CD4-positive, alpha-beta T cell (primary cell): ENCODE measurements at regions not wholly inside any gene's neighbourhood (a gene's known extent, or its start where the extent isn't known, plus 50 kb on each side); places are given as distances from the start of the nearest gene placed in this dataset.

ENCODE experiments used
- ATAC-seq: fragments of 200-7000 bp; cut with Tn5 transposase; one replicate; pipeline ENCODE4 v1.10.0; 2022; ENCODE audit warnings: mild to moderate bottlenecking; ENCODE audit not compliant: poor library complexity
- CTCF ChIA-PET: fragments of 350-600 bp; sonication (Branson Sonifier 250); formaldehyde crosslinking; loops from one replicate; lab custom pipeline; 2021; ENCODE audit warnings: antibody characterized with exemption, inconsistent platforms; lab: Charles Lee
- POLR2A ChIA-PET: fragments of 350-600 bp; sonication (Branson Sonifier 250); formaldehyde crosslinking; loops from one replicate; lab custom pipeline; 2021; ENCODE audit warnings: antibody characterized with exemption, inconsistent platforms; lab: Charles Lee
- DNase-seq, 14 experiments: peaks; one replicate each; pipeline ENCODE4 v3.0.0-alpha.2; 2013 to 2020; ENCODE audit warnings: mixed read lengths in 2 of 14
- H3K27ac ChIP-seq, 2 donors: one replicate each; pipeline versions ENCODE4 v1.5.1 to v1.7.0; 2013; ENCODE audit warnings: low read length in 2 of 2, low read depth in 1 of 2, mild to moderate bottlenecking in 1 of 2
- H3K27me3 ChIP-seq, 2 experiments: 1 replicate in 1 of 2; 2 replicates in 1 of 2; pipeline versions ENCODE4 v1.6.1 to v1.7.0; 2013; ENCODE audit warnings: low read length in 2 of 2, control low read depth in 1 of 2, mild to moderate bottlenecking in 1 of 2, moderate library complexity in 1 of 2; ENCODE audit not compliant: insufficient read depth in 2 of 2, control insufficient read depth in 1 of 2
- H3K36me3 ChIP-seq: one replicate; pipeline ENCODE4 v1.6.1; 2013; ENCODE audit warnings: low read length, control low read depth; ENCODE audit not compliant: insufficient read depth
- H3K4me1 ChIP-seq: one replicate; pipeline ENCODE4 v1.6.1; 2013; ENCODE audit warnings: low read length, control low read depth; ENCODE audit not compliant: insufficient read depth
- H3K4me3 ChIP-seq: one replicate; pipeline ENCODE4 v1.5.1; 2013; ENCODE audit warnings: mild to moderate bottlenecking, low read length, moderate library complexity
- H3K9me3 ChIP-seq, 2 experiments: 1 replicate in 1 of 2; 2 replicates in 1 of 2; pipeline versions ENCODE4 v1.6.1 to v1.7.0; 2013; ENCODE audit warnings: low read length in 2 of 2, mild to moderate bottlenecking in 2 of 2, control low read depth in 1 of 2, moderate library complexity in 1 of 2; ENCODE audit not compliant: control insufficient read depth in 1 of 2, insufficient read depth in 1 of 2
- H3K27ac Mint-ChIP-seq: one replicate; pipeline ENCODE4 v1.8.0; 2020; ENCODE audit warnings: mixed read lengths
- H3K27me3 Mint-ChIP-seq: one replicate; pipeline ENCODE4 v1.8.0; 2021; ENCODE audit warnings: mixed read lengths
- H3K36me3 Mint-ChIP-seq: one replicate; pipeline ENCODE4 v1.8.0; 2021; ENCODE audit warnings: low read depth, mixed read lengths
- H3K4me1 Mint-ChIP-seq: one replicate; pipeline ENCODE4 v1.8.0; 2021; ENCODE audit warnings: low read depth, mixed read lengths
- H3K4me3 Mint-ChIP-seq: one replicate; pipeline ENCODE4 v1.8.0; 2020; ENCODE audit warnings: mild to moderate bottlenecking, mixed read lengths
- H3K9me3 Mint-ChIP-seq: one replicate; pipeline ENCODE4 v1.8.0; 2020; ENCODE audit warnings: mixed read lengths
- intact Hi-C, 2 experiments: fragments of 100-400 bp; cut with DNase I in 1 of 2; cut with micrococcal nuclease in 1 of 2; formaldehyde crosslinking; loops; one replicate each; pipeline versions ENCODE4 v1.15.1 to v1.9.0; 2023 to 2025; cut with DNase I, micrococcal nuclease
- TF ChIP-seq, protein P1 (sequence below): fragments of 200-600 bp; IDR thresholded peaks from one replicate; pipeline ENCODE4 v1.8.0; 2022; ENCODE audit warnings: antibody characterized with exemption, mild to moderate bottlenecking

DNA sequence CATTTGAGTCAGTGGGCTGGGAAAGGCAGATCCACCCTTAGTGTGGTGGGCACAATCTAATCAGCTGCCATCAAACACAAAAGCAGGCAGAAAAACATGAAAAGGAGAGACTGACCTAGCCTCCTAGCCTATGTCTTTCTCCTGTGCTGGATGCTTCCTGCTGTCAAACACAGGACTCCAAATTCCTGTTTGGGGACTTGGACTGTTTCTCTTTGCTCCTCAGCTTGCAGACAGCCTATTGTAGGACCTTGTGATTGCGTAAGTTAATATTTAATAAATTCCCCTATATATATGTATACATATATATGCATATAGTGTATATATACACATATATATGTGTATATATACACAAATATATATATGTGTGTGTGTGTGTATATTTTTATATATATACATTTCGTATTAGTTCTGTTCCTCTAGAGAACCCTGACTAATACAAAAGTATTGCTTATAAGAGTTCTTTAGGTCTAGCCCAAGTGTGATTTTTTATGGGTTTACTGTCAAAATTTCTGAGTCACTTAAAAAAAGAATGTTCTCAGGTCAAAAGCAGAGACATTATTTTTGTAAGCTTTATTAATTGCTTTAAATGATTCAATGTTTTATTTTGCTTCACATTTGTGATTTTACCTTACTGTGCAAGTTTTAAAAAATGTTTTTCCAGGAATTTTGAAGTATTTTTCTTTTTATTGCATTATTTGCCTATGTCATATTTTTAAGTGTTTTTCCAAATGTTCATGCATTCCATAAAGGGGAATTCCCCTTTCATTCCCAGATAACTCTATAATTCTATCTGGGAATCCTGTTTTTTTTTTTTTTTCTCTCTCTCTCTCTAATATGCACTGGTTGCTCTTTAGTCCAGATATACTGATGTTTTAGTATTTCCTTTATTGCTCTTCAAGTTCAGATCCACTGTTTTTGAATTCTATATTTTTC is 92.1 kb upstream of the ADAMTS5 start:
- Histone ChIP-seq H3K36me3 (no peaks in the 10 kb centered on the region), H3K4me3 (no peak overlapping the region), H3K27ac (no peak overlapping the region), H3K4me1 (no peaks in the 10 kb centered on the region), H3K9me3 (peaks cover 5% of the 10 kb centered on the region in 2 experiments), H3K27me3 (no peaks in the 10 kb centered on the region)
- TF ChIP-seq, protein P1, sequence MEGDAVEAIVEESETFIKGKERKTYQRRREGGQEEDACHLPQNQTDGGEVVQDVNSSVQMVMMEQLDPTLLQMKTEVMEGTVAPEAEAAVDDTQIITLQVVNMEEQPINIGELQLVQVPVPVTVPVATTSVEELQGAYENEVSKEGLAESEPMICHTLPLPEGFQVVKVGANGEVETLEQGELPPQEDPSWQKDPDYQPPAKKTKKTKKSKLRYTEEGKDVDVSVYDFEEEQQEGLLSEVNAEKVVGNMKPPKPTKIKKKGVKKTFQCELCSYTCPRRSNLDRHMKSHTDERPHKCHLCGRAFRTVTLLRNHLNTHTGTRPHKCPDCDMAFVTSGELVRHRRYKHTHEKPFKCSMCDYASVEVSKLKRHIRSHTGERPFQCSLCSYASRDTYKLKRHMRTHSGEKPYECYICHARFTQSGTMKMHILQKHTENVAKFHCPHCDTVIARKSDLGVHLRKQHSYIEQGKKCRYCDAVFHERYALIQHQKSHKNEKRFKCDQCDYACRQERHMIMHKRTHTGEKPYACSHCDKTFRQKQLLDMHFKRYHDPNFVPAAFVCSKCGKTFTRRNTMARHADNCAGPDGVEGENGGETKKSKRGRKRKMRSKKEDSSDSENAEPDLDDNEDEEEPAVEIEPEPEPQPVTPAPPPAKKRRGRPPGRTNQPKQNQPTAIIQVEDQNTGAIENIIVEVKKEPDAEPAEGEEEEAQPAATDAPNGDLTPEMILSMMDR: no peak
- ATAC-seq (no peak), DNase-seq (no peak)
- H3K27me3 Mint-ChIP-seq: no peaks in the 10 kb centered on the region
- H3K9me3 Mint-ChIP-seq: peaks cover 10% of the 10 kb centered on the region
- intact Hi-C loops: no loop called here
- no peak overlapping the region for H3K4me3 Mint-ChIP-seq
- no peak overlapping the region for H3K27ac Mint-ChIP-seq
- no peaks in the 10 kb centered on the region for H3K4me1 Mint-ChIP-seq
- POLR2A ChIA-PET: no interaction called here
- H3K36me3 Mint-ChIP-seq: no peaks in the 10 kb centered on the region
- CTCF ChIA-PET: no interaction called here

DNA sequence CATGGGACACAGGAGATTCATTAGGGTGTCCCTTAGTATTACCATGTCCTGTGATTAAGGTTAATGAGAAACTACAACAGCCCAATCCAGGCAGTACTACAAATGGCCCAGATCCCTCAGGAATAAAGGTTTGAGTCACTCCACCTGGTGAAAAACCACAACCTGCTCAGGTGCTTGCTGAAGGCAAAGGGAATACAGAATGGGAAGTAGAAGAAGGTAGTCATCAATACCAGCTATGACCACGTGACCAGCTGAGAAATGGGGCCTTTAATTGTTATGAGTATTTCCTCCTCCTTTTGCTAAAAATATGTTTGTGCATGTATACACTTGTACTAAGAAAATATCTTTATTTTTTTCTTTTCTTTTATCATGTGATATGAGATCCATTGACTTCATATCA is 91.1 kb upstream of the ADAMTS5 start:
- ChIA-PET POLR2A (no interaction called here), CTCF (no interaction called here)
- Mint-ChIP-seq H3K27ac (no peak overlapping the region), H3K9me3 (peaks cover 8% of the 10 kb centered on the region), H3K27me3 (no peaks in the 10 kb centered on the region), H3K4me1 (no peaks in the 10 kb centered on the region), H3K36me3 (no peaks in the 10 kb centered on the region), H3K4me3 (no peak overlapping the region)
- ATAC-seq (no peak), DNase-seq (no peak)
- intact Hi-C loops: no loop called here
- Histone ChIP-seq H3K36me3 (no peaks in the 10 kb centered on the region), H3K9me3 (peaks cover 5% of the 10 kb centered on the region in 2 experiments), H3K4me3 (no peak overlapping the region), H3K27ac (no peak overlapping the region), H3K27me3 (no peaks in the 10 kb centered on the region), H3K4me1 (no peaks in the 10 kb centered on the region)
- TF ChIP-seq, protein P1: no peak

DNA sequence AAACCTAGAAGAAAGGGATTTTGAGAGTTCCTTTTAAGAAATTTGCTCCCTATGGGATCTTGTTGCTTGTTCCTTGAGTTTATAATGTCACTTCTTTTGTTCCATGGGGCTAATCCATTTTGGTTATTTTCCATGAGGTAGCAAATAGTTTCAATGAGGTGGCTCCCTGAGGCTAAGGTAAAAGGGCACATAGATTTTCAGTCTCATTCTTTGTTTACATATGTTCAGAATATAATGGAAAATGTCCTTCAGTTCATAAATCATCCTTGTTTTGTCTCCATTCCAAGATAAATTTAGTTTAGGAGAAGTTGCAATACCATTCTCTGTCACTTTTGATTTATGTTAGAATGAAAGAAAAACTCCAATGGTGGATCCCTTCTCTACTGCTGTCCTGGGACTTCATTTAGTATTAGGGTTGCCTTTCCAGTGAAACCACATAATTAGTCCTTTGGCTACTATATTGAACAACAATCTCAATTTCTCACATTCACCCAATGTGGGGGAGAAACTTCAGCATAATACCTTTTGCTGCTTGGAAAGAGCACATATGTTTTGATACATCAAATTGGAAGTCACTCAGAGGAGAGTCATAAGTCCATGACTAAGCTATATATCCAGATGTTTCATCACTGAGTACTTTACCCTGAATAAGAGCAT is 80.9 kb upstream of the ADAMTS5 start:
- Mint-ChIP-seq H3K4me3 (no peak overlapping the region), H3K9me3 (peaks cover 2% of the 10 kb centered on the region), H3K4me1 (no peaks in the 10 kb centered on the region), H3K27ac (no peak overlapping the region), H3K27me3 (no peaks in the 10 kb centered on the region), H3K36me3 (no peaks in the 10 kb centered on the region)
- ChIA-PET POLR2A (no interaction called here), CTCF (no interaction called here)
- TF ChIP-seq, protein P1: no peak
- intact Hi-C loops: no loop called here
- Histone ChIP-seq H3K27ac (no peak overlapping the region), H3K4me3 (no peak overlapping the region), H3K36me3 (no peaks in the 10 kb centered on the region), H3K9me3 (peaks cover 0 to 5% of the 10 kb centered on the region in 2 experiments), H3K4me1 (no peaks in the 10 kb centered on the region), H3K27me3 (no peaks in the 10 kb centered on the region)
- ATAC-seq (no peak), DNase-seq (no peak)
